Calu3 (cell line): ENCODE measurements at regions not wholly inside any gene's neighbourhood (a gene's known extent, or its start where the extent isn't known, plus 50 kb on each side); places are given as distances from the start of the nearest gene placed in this dataset.

ENCODE experiments used
- BruUV-seq: library from RNA; stranded (reverse); fragments of 400-500 nt; replicated peaks from 2 replicates; lab custom pipeline; 2021; lab: Mats Ljungman, UMichigan
- CTCF ChIA-PET: fragments of 300-600 bp; sonication (Branson Sonifier 250); formaldehyde crosslinking; loops from one replicate; lab custom pipeline; 2022; ENCODE audit warnings: antibody characterized with exemption; lab: Charles Lee
- DNase-seq: peaks from one replicate; pipeline ENCODE4 v3.0.0; 2022
- H3K27ac Mint-ChIP-seq: one replicate; pipeline ENCODE4 v1.8.0; 2022; ENCODE audit warnings: mixed read lengths; ENCODE audit not compliant: unreplicated experiment
- H3K27me3 Mint-ChIP-seq: one replicate; pipeline ENCODE4 v1.8.0; 2022; ENCODE audit warnings: mixed read lengths; ENCODE audit not compliant: unreplicated experiment
- H3K36me3 Mint-ChIP-seq: one replicate; pipeline ENCODE4 v1.8.0; 2022; ENCODE audit warnings: mild to moderate bottlenecking, moderate library complexity, mixed read lengths; ENCODE audit not compliant: insufficient read depth, unreplicated experiment
- H3K4me1 Mint-ChIP-seq: one replicate; pipeline ENCODE4 v1.8.0; 2022; ENCODE audit warnings: mild to moderate bottlenecking, low read depth, mixed read lengths; ENCODE audit not compliant: unreplicated experiment
- H3K4me3 Mint-ChIP-seq: one replicate; pipeline ENCODE4 v1.8.0; 2022; ENCODE audit warnings: mild to moderate bottlenecking, low read depth, moderate library complexity, mixed read lengths; ENCODE audit not compliant: unreplicated experiment
- H3K9me3 Mint-ChIP-seq: one replicate; pipeline ENCODE4 v1.8.0; 2022; ENCODE audit warnings: low read depth, mixed read lengths; ENCODE audit not compliant: unreplicated experiment
- intact Hi-C: fragments of 100-400 bp; cut with micrococcal nuclease; formaldehyde crosslinking; loops from one replicate; pipeline ENCODE4 v1.10.0; 2022; ENCODE audit not compliant: unreplicated experiment
- TF ChIP-seq, protein P1 (sequence below): fragments of 200-600 bp; IDR thresholded peaks from one replicate; pipeline ENCODE4 v1.8.0; 2022; ENCODE audit warnings: antibody characterized with exemption; ENCODE audit not compliant: unreplicated experiment

DNA sequence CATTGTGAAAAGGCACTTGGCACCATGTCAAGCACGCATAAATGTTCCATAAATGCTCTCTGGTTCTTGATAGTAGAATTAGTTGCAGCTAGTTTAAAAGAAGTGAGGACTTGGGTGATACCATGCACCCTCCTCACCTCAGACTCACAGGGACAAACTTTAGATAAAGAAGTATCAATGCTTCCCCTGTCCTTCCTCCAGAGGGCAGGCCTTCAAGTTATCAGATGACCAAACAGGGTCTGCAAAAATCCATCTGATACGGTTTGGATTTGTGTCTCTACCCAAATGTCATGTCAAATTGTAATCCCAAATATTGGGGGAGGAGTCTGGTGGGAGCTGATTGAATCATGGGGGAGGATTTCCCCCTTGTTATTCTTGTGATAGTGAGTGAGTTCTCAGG is 54.1 kb downstream of the C1QL2 start:
- H3K9me3 Mint-ChIP-seq = peaks cover 12% of the 10 kb centered on the region
- no peaks in the 10 kb centered on the region for H3K4me1 Mint-ChIP-seq
- no peak overlapping the region for H3K27ac Mint-ChIP-seq
- no peaks in the 10 kb centered on the region for H3K36me3 Mint-ChIP-seq
- CTCF ChIA-PET = no interaction called here
- TF ChIP-seq, protein P1, sequence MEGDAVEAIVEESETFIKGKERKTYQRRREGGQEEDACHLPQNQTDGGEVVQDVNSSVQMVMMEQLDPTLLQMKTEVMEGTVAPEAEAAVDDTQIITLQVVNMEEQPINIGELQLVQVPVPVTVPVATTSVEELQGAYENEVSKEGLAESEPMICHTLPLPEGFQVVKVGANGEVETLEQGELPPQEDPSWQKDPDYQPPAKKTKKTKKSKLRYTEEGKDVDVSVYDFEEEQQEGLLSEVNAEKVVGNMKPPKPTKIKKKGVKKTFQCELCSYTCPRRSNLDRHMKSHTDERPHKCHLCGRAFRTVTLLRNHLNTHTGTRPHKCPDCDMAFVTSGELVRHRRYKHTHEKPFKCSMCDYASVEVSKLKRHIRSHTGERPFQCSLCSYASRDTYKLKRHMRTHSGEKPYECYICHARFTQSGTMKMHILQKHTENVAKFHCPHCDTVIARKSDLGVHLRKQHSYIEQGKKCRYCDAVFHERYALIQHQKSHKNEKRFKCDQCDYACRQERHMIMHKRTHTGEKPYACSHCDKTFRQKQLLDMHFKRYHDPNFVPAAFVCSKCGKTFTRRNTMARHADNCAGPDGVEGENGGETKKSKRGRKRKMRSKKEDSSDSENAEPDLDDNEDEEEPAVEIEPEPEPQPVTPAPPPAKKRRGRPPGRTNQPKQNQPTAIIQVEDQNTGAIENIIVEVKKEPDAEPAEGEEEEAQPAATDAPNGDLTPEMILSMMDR = no peak
- no peak for DNase-seq
- intact Hi-C loops = no loop called here
- H3K27me3 Mint-ChIP-seq = peaks cover 33% of the 10 kb centered on the region
- no TSS peak for BruUV-seq
- H3K4me3 Mint-ChIP-seq = no peak overlapping the region

- Mint-ChIP-seq H3K4me3 (no peak overlapping the region), H3K27me3 (peaks cover 47% of the 10 kb centered on the region), H3K36me3 (no peaks in the 10 kb centered on the region), H3K4me1 (no peaks in the 10 kb centered on the region), H3K9me3 (peaks cover 16% of the 10 kb centered on the region), H3K27ac (no peak overlapping the region)
- no TSS peak for BruUV-seq
- no peak for DNase-seq
- CTCF ChIA-PET = no interaction called here
- intact Hi-C loops = no loop called here
- TF ChIP-seq, protein P1 = no peak
Observed at GRCh38 chr2:119102964-119103363, 55.6 kb downstream of the C1QL2 start.

DNA sequence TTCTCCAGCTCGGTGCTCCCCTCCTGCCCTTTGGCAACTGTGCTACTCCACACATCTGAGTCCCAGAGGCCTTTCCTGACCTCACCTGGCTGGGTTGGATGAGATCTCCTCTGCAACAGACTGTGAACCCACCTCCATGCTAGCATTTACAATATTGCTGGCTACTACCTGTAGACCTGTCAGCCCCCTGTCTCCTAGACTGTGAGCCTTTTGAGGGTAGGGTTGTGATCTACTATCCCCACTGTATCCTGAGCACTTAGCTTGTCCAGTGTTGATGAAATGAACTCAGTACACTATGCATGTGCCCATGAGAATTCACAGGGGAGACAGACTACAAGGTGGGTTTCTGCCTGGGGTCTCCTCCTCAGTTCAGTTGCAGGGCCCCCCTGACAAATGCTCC is 70.1 kb downstream of the C1QL2 start:
- no peak for DNase-seq
- H3K4me3 Mint-ChIP-seq = no peak overlapping the region
- H3K27me3 Mint-ChIP-seq = peaks cover 8% of the 10 kb centered on the region
- H3K36me3 Mint-ChIP-seq = no peaks in the 10 kb centered on the region
- H3K4me1 Mint-ChIP-seq = peaks cover 24% of the 10 kb centered on the region
- TF ChIP-seq, protein P1 = no peak
- no peak overlapping the region for H3K27ac Mint-ChIP-seq
- H3K9me3 Mint-ChIP-seq = peaks cover under 1% of the 10 kb centered on the region
- CTCF ChIA-PET = no interaction called here
- intact Hi-C loops = loop anchor here (10.0 kb wide), 1 partner anchor 86 kb away; no protein-coding TSS in a partner anchor
- BruUV-seq = no TSS peak

- intact Hi-C loops = loop anchor here (10.0 kb wide), 1 partner anchor 88 kb away; no protein-coding TSS in a partner anchor
- DNase-seq = peak; percentile 15
- no TSS peak for BruUV-seq
- Mint-ChIP-seq H3K27ac (no peak overlapping the region), H3K4me1 (peaks cover 24% of the 10 kb centered on the region), H3K9me3 (peaks cover 7% of the 10 kb centered on the region), H3K27me3 (peaks cover 8% of the 10 kb centered on the region), H3K4me3 (no peak overlapping the region), H3K36me3 (no peaks in the 10 kb centered on the region)
- CTCF ChIA-PET = interaction anchor here (1.1 kb wide), 1 partner anchor 60 kb away, joined by 3 read pairs; no protein-coding TSS in a partner anchor
- TF ChIP-seq, protein P1 = no peak
Observed at GRCh38 chr2:119086327-119086726, 72.2 kb downstream of the C1QL2 start.
